ENCODE measurements at regions not wholly inside any gene's neighbourhood (a gene's known extent, or its start where the extent isn't known, plus 50 kb on each side); places are given as distances from the start of the nearest gene placed in this dataset.

DNA sequence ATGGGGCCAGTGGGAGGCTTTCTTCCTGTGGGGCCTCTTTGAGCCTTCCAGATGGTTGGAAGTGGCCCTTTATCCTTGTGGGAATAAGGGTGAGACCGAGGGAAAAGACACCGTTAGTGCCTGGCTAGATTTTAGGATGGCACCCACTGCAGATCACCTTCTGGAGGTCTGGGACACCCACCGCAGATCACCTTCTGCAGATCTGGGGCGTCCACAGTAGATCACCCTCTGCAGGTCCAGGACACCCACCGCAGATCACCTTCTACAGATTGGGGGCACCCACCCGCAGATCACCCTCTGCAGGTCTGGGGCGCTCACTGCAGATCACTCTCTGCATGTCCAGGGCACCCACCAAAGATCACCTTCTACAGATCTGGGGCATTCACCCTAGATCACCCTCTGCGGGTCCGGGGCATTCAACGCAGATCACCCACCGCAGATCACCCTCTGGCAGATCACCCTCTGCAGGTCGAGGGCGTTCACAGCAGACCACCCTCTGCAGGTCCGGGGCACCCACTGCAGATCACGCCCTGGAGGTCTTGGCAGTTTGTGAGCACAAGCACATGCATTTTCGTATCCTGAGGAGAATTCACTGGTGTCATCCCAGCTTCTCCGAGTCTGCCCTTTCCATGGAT is 153.4 kb upstream of the TSHZ3 start:
- DNase-seq, result no peak

DNA sequence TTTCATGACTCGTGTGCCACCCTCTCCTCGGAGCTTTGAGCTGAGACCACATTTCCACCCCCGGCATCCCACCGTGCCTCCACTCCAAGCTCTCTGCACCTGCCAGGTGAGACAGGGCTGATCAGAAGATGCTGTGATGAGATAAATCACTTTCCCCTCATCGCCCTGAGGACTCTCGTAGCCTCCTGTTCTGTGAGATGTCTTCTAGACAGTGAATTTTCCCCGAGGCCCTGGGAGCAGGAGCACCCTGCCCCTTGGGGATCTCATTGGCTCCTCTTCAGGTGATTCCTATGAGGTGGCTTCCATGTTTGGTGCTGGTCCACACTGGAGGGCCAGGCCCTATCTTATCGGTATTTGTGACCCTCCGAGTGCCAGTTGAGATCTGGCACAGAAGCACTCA is 154.0 kb upstream of the TSHZ3 start:
- DNase-seq, result no peak

DNA sequence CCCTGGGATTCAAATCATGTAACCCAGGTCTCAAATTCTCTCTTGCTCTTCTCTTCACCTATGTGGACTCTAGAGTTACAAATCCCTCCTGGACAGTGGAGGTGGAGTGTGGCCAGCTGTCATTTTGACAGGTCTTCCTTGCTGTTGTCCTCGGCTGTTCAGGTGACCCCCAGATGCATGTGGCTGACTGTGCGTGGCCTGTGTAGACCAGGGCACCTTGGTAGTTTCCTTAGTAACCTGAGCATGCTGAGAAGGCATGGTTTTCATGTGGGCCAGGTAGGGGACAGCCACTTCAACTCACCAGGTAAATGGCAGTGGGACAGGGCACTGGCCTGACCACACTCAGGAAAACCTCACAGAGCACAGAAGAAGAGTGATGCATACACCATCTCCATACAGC is 155.0 kb upstream of the TSHZ3 start:
- no peak for DNase-seq

DNA sequence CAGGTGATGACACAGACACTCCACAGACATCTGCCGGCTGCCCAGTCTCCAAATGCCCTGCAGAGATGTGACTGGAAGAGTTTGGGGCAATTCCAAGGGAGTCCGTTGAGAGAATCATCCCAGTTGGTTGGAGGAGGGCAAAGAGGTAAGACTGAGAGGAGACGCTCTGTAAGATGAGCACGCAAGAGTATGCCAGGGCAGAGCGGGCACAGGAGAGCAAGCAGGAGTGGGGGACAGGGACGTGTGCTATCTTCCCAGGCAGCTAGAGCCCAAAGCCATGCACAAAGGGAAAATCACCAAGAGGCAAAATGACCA is 156.3 kb upstream of the TSHZ3 start:
- no peak for DNase-seq

DNA sequence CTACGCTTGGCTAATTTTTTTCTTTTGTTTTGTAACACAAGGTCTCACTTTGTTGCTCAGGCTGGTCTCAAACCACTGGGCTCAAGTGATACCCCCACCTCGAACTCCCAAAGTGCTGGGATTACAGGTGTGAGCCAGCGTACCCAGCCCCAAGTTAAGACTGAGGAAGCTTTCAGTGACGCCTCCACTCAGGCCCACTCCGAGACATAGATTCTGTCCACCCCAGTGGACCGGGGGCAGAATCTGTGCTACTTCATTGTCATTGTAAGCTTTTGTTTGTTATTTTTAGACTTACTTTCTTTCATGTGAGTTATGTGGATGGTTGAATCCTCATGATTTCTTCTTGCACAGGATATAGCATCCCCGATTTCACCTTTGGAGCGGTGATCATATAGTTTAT is 156.9 kb upstream of the TSHZ3 start:
- no peak for DNase-seq

DNA sequence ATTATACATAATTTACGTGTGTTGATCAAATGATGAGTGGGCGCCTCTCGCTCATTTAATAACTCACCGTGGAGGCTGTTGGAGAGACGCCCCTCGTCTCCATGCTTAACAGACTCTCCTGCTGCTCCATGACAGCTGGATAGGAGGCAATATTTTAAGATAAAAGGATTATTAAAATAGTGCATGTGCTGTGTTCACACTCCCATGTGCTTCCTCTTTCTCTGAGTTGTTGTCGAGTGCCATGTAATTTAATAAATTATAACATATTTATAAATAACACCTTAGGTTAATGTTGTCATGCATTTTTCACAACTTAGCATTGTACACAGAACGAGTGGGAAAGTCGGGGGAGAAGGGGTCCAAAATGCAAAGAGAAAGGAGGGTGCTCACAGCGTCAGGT is 161.4 kb upstream of the TSHZ3 start:
- DNase-seq, result no peak

DNA sequence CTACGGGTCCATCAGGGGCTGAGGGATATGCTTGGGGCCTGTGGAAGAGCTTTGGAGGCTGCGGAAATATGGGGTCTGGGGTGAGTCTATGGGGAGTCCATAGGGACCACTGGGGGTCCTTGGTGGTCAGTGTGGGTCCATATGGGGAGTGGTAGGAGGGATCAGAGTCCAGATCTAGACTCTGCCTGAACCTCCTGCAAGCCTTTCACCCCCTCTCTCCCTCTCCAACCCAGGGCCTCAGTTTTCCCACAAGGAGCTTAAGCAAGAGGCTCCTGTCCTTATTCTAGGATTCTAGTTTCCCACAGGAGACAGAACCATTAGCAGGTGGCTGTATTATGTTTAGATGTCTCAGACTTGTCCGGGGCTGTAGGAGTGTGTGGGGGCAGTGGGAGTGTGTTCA is 161.9 kb upstream of the TSHZ3 start:
- no peak for DNase-seq

DNA sequence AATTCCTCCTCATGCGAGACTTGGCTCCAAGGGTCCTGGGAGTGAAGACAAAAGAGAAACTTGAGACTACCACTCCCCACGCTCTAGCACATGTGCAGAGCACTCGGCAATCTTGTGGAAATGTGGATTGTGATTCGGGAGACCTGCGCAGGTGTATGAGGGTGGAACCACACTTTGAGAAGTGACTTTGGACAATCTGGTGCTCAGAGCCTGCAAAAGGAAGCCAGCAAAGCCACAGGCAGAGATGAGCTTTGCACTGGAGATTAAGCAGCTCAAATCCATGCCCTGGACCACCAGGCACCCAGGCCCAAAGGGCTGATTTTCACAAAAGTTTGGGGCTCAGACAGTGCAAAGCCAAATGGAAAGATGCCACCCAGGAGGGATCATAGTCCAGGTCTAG is 162.5 kb upstream of the TSHZ3 start:
- DNase-seq, result no peak

DNA sequence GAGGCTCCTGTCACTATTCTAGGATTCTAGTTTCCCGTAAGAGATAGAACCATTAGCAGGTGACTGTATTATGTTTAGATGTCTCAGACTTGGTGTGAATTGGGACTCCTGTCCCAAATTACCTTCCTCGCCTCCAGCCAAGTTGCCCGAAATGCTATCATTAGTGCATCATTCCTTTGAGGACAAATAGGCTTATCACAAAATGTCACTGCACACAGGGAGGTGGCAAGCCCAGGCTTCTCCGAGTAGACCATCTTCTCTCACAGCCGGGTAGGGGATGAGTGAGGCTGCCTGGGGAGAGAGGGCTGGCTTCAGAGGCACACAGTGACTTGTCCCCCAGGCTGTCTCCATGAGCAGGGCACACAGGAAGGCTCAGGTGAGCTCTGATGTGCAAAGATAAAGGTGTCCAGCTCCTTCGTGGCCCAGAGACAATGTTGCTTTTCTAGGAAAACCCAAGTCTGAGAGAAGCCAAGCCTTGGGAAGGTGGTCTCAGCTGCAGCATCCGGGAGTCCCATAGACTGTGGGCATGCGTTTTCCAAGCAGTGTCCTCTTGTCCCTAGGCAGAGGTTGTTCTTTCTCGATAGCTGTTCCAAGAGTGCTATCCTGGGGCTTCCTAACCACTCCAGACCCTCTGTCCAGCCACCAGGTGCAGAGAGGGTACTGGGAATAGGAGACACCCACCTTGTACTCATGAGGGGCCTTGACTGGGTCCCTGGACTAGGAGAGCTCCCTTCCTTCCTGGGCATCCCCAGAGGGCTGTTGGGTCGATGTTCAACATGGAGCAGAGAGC is 163.1 kb upstream of the TSHZ3 start:
- no peak for DNase-seq

DNA sequence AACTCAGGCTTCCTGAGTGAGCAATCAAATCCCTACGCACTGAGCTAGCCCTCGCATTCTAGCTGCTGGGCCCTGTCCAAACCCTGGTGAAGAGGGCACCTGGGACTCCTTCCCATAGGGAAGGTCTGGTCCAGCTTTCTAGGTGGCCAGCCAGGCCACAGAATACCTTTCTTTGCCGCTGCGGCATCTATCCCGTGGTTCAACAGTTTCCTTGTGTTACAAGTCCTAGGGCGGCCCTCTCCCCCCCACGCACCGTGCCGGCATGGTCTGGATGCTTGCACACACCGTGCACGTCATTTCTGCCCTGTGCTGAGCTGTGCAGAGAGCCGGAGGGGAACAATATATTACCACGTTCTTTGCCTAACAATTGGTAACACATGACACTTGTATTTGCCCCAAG is 164.6 kb upstream of the TSHZ3 start:
- no peak for DNase-seq

DNA sequence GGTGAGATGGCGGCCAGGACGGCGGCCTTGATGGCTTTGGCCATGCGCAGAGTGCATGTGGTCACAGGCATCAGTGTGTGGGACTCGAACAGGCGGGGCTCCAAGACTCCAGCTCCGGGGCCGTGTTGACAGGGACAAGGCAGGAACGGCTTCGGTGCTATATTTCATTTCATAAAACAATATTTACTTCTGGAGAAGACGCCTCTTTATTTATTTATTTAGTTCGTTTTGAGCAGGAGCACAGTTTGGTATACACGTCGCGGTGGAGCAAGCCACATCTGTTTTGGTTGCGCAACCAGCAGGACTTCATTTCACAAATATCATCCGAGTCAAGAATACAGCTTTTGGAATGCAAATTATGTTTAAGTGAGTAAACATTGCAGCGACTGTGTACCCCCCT is 166.7 kb upstream of the TSHZ3 start:
- DNase-seq, result no peak

DNA sequence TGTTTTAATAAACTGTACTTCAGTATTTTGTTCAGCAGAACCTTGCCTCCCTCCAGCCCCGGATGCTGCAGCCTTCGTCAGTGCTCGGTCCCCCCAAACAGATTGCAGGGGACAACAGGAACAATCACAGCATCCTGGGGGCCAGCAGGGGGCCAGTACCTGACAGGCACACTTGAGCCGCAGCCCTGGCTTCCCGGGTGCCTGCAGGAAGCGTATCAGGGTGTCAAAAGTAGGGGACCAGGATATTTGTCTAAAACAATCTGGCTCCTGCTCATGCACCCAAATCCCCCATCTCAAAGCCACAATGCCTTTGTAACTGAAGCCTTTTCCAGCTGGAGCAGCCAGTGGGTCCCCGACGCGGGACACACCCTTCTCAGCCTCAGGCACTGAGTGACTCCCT is 167.5 kb upstream of the TSHZ3 start:
- no peak for DNase-seq

DNA sequence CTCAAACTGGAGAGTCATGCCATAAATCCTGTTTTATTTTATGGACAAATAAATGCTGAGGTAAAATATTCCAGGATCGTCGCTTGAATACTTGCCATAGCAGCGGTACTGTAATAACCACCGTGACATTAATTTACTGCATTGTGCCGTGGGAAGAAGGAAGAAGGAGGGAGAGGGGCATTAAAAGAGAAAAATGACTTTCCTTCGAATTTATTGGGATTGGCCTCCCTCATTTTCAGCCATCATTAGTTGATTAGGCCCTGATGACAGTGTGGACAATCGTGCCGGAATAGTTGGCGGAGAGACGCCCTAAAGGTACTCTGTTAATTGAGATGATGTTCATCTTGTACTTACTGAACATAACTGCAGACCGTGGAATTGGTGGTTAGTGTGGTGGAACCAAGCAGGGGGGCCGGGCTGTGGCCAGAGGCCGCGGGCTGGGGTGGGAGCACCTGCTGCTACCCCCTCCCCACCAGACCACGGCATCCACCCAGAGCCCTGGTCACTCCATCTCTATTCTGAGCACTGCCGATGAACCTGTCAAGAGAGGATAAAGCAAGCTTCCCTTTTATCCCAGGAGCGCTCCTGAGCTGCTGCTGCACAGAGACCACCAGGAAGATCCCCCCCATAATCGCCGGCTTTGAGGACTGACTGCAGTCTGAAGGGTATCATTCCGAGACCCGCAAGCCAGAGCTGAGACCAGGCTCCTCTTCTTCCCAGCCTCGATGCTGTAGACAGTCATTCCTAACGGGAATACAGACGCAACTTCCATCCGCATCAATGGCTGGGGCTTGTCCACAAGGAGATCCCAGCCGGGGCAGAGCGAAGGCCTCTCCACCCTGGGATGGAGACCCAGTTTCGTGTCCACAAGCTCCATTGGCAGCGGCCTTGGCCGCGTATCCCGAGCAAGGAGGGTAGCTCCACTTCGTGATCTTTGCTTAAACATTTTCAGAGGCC is 168.3 kb upstream of the TSHZ3 start:
- DNase-seq, result no peak

DNA sequence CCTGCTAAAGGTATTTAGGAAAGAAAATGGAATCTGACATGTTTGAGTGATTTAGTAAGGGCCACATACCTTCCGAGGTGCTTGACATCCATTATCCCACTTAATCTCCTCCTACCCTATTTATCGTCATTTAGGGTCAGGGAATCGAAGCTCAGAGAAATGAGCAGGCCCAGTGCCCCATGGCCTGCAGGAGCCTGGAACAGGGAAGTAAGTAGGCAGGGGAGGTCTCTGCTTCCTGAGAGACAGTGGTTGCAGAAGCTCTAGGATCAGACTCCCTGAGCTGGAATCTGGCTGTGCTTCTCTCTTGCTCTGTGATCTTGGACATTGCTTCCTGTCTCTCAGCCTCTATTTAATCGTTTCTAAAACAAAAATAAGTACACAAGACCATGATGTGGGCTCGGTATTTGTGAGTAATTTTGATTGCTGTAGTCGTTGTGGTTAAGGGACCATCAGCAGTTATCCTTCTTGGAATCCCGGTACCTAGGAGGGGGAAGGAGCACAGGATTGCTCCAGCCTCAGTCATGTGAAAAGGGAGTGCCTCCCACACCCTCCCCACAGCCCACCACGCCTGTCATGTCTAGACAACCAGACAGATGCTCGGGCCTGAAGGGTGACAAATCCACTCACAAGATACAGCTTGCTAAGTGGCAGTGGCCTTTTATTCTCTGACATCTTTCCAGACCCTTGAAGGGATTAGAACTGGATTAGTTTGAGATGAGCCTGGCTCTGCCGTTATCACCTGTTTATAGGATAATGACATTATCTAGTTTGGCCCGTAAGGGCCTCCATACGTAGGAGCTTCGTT is 169.2 kb upstream of the TSHZ3 start:
- DNase-seq, result no peak

DNA sequence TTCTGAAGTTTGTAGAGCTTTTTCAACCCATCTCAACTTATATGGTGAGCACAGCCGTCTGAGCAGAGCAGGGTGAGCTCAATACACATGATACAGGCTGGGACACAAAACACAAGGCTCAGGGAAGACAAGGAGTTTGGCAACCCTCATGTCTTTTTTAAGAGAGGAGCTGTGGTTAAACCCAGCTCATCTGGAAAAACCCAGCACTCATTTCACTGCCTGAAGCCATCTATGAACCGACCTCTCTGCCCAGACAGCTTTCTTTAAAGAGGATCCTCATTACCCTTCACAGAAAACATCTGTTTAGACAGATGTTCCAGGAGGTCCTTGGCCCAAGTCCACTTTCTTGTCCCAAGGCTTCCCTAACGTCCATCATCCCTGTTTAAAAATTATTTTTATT is 170.0 kb upstream of the TSHZ3 start:
- no peak for DNase-seq

DNA sequence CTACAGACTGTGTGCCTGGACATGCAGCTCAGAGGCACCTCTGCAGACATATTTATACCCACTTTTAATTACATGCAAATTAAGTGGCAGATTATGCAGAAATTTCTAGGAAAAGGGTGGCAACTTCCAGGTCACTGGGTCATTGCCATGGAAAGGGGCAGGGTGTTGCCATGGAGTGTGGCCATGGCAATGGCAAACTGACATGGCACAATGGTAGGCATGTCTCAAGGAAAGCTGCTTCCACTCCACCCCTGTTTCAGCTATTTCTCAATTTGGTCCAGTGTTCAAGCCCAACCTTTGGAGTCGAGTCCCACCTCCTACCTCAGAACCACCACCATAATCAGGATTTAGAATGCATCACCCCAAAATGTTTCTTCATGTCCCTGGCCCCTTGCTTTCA is 170.7 kb upstream of the TSHZ3 start:
- DNase-seq, result no peak

DNA sequence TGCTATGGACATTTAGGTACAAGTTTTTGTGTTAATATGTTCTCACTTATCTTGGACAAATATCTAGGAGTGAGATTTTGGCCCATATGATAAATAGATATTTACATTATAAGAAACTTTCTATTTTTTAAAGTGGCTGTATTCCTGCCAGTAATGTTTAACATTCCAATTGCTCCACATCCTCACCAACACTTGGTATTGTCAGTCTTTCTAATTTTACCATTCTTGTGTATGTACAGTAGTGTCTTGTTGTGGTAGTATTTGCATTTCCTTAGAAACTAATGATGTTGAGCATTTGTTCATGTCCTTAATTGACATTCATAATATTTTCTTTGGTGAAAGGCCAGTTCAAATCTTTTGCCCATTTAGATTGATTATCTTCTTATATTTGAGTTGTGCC is 171.4 kb upstream of the TSHZ3 start:
- no peak for DNase-seq

DNA sequence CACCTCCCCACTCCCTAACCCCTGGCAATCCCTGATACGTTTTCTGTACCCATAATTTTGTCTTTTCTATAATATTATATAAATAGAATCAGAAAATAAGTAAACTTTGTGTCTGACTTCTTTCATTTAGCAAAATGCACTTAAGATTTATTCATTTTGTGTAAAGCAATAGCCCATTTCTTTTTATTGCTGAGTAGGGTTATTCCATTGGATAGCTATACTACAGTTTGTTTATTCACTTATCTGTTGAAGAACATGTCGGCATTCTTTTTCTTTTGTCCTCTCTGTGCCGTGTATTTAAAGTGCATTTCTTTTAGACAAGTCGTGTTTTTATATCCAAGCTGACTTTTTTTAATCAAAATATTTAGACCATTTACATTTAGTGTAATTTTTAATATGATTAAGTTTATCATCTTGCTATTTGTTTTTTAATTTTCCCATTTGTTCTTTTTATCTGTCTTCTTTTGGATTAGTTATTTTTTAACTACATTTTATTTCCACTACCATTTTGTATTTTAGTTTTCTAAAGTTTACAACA is 176.4 kb upstream of the TSHZ3 start:
- no peak for DNase-seq

DNA sequence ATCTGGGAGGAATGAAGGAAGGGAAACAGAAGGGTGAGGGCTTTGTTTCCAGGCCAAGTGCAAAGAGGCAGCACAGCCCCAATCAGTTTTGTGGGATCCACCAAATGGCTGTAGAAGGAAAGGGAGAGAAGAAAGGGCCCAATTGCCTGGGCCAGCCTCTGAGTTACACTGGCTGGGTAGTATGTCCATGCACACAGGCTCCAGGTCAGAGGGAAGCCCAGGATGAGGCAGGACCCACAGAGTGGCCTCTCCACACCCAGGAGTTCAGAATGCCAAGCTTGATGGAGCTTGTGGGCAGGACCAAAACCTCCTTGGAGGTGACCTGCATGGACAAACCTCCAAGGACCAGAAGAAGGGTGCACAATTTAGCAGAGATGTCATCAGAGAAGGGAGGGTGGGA is 178.2 kb upstream of the TSHZ3 start:
- no peak for DNase-seq

DNA sequence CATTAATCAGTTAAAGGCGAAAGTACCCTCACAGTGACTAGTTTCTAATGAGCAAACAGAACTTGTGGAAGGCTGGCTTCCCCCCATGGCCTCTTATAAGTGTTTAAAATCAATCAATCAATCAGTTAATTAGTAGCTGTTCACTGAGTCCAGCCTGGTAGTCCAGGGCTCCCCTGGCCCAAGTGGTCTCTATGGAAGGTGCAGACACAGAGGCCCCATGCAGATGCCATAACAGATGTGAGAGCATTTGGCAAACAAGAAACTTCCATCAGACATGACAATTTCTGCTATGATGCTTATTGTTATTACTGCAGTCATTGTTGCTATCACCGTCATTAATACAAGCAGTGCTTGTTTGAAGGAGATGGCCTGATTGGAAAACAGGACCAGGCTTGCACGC is 179.0 kb upstream of the TSHZ3 start:
- no peak for DNase-seq

DNA sequence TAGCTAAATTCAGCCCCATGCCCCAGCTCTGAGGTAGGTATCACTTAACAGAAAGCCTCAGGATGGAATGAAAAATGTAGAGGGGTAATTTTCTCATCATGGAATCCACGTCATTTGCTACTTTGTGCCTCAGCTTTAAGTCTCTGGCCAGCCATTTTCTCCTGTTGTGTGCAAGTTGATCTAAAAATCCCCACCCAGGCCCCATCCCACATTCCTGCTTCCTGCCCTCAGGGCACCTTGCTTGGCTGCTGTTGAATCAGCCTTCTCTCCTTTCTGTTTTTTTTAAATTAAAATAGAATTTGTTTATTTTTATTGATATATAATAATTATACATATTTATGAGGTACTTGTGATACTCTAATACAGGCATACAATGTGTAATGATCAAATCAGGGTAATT is 179.9 kb upstream of the TSHZ3 start:
- no peak for DNase-seq

DNA sequence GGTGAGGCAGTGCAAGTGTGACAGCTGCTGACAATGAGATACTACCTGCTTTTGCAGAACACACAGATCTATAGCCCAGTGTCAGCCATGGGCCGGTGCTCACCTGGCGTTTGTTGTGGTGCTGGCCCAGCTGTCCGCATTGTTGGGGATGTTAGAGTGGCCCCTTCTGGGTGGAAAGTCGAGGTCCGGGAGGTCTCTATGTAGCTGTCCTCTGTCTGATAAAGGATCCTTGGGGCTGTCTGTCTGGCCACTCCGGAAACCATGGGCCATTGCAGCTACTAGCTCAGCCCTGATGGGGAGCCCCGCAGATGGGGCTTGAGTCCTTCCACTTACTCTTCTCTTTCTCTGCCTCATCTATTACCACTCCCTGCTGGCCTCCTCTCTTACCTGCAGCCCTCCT is 181.5 kb upstream of the TSHZ3 start:
- DNase-seq, result no peak

DNA sequence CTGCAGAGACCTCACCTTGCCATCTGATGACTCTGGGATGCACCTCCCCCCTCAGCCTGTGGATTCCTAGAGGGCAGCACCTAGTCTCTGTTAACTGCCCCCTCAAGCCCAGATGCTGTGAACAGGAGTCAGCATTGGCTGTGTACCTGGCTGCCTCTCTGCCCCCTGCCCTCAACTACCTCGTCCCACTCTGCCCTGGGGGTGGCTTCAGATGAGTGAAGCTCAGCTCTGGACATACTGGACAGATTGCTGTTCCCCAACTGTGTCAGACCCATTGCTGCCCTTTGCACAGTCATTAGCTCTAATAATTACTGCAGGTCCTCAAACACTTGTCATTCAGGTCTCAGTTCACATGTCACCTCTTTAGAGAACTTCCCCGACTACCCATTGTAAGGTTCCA is 182.1 kb upstream of the TSHZ3 start:
- no peak for DNase-seq
